ENCODE measurements at regions not wholly inside any gene's neighbourhood (a gene's known extent, or its start where the extent isn't known, plus 50 kb on each side); places are given as distances from the start of the nearest gene placed in this dataset.

GRCh38 chr2:16736633-16737032 is 71.0 kb upstream of the CYRIA start:
- Histone ChIP-seq H2BK15ac (ENCODE audit: low read depth, low read length) (no peak overlapping the region), H3K18ac (ENCODE audit: insufficient read length, low read depth, low read length) (no peak overlapping the region), H2BK120ac (ENCODE audit: low read depth, low read length, poor library complexity, severe bottlenecking) (no peak overlapping the region), H3K23me2 (ENCODE audit: insufficient read length, low read depth, low read length, poor library complexity, severe bottlenecking) (no peaks in the 10 kb centered on the region), H3K23ac (ENCODE audit: insufficient read length, low read depth, low read length) (no peak overlapping the region), H3K56ac (ENCODE audit: insufficient read length, low read depth, low read length) (no peak overlapping the region), H3K9me3 (ENCODE audit: control insufficient read depth, low read depth, low read length) (no peaks in the 10 kb centered on the region), H3K4me2 (ENCODE audit: insufficient read depth, insufficient read length, low read length) (no peak overlapping the region), H2AK5ac (ENCODE audit: insufficient read length, low read length) (no peak overlapping the region), H3K27me3 (ENCODE audit: insufficient read depth, low read length) (no peaks in the 10 kb centered on the region), H2AFZ (ENCODE audit: low read length) (no peak overlapping the region), H2BK12ac (ENCODE audit: insufficient read length, low read depth, low read length) (no peak overlapping the region), H3K14ac (ENCODE audit: insufficient read depth, low read length) (no peak overlapping the region), H3K79me2 (ENCODE audit: insufficient read depth, low read length) (no peaks in the 10 kb centered on the region), H3K27ac (ENCODE audit: insufficient read length, low read depth, low read length) (no peak overlapping the region), H4K91ac (ENCODE audit: insufficient read length, low read depth, low read length) (no peak overlapping the region), H4K5ac (ENCODE audit: insufficient read length, low read depth, low read length) (no peak overlapping the region), H3T11ph (ENCODE audit: low read length) (no peak overlapping the region), H2BK5ac (ENCODE audit: insufficient read length, low read length) (no peak overlapping the region), H3K9ac (ENCODE audit: extremely low read depth, insufficient read length, low read length) (no peak overlapping the region), H4K8ac (replicated peaks; ENCODE audit: insufficient read length, low read depth, low read length) (no peak overlapping the region), H3K79me1 (ENCODE audit: insufficient read depth, low read depth, low read length, poor library complexity, severe bottlenecking) (no peaks in the 10 kb centered on the region), H4K20me1 (ENCODE audit: control insufficient read depth, insufficient read depth, insufficient read length) (no peaks in the 10 kb centered on the region), H3K4me1 (ENCODE audit: insufficient read depth, low read length) (no peaks in the 10 kb centered on the region), H3K4ac (ENCODE audit: low read depth, low read length) (no peak overlapping the region), H2BK20ac (ENCODE audit: low read depth, low read length, poor library complexity, severe bottlenecking) (no peak overlapping the region)
- H3K9me3 Mint-ChIP-seq = no peaks in the 10 kb centered on the region
- DNase-seq = no peak
- H3K27me3 Mint-ChIP-seq (ENCODE audit: low read depth) = no peaks in the 10 kb centered on the region
- TF ChIP-seq CTCF (conservative IDR thresholded peaks at IDR 0.05) = no peak
- WGBS (ENCODE audit: extremely low coverage, insufficient read length, low lambda C conversion rate) = no CpG with 5 or more reads among the region's 2 CpGs
- no peak overlapping the region for H3K4me3 Mint-ChIP-seq
- H3K27ac Mint-ChIP-seq = no peak overlapping the region
- H3K4me1 Mint-ChIP-seq = peaks cover 0 to 3% of the 10 kb centered on the region in 2 experiments; a peak in 1 of 4 replicates
- no peaks in the 10 kb centered on the region for H3K36me3 Mint-ChIP-seq (ENCODE audit: insufficient read depth in 1 of 3, low read depth in 3 of 3)

Data from H9 (cell line).